OCI-LY1 (cell line): ENCODE measurements at regions not wholly inside any gene's neighbourhood (a gene's known extent, or its start where the extent isn't known, plus 50 kb on each side); places are given as distances from the start of the nearest gene placed in this dataset.

Experiments used
- H2AFZ ChIP-seq: fragments of 200-600 bp; sonication (generic), shearing (Covaris generic); 2 replicates; pipeline ENCODE4 v1.6.0; 2014; ENCODE audit warnings: antibody characterized with exemption, mild to moderate bottlenecking, low read length
- H3F3A ChIP-seq: fragments of 200-600 bp; sonication (generic), shearing (Covaris generic); 2 replicates; pipeline ENCODE4 v1.6.0; 2014; ENCODE audit warnings: mild to moderate bottlenecking, antibody characterized with exemption, low read length, moderate library complexity; ENCODE audit not compliant: insufficient read depth
- H3K27ac ChIP-seq: fragments of 200-600 bp; sonication (generic); 2 replicates; pipeline ENCODE4 v1.5.1; 2014; ENCODE audit warnings: low read length, mixed run types, mild to moderate bottlenecking, low read depth; ENCODE audit not compliant: poor library complexity, severe bottlenecking
- H3K27me3 ChIP-seq: fragments of 200-600 bp; sonication (generic); 2 replicates; pipeline ENCODE4 v1.6.0; 2014; ENCODE audit warnings: antibody characterized with exemption, mild to moderate bottlenecking, low read length, moderate library complexity; ENCODE audit not compliant: insufficient read depth
- H3K36me3 ChIP-seq: fragments of 200-600 bp; sonication (generic); 2 replicates; pipeline ENCODE4 v1.6.1; 2014; ENCODE audit warnings: mild to moderate bottlenecking, antibody characterized with exemption, low read length, moderate library complexity, mixed read lengths; ENCODE audit not compliant: insufficient read depth
- H3K4me1 ChIP-seq: fragments of 200-600 bp; sonication (generic); 2 replicates; pipeline ENCODE4 v1.5.1; 2014; ENCODE audit warnings: mild to moderate bottlenecking, low read length, moderate library complexity; ENCODE audit not compliant: insufficient read depth, severe bottlenecking
- H3K4me2 ChIP-seq: fragments of 200-600 bp; sonication (generic), shearing (Covaris generic); 2 replicates; pipeline ENCODE4 v1.6.1; 2014; ENCODE audit warnings: low read length
- H3K4me3 ChIP-seq: fragments of 200-600 bp; sonication (generic); 2 replicates; pipeline ENCODE4 v1.5.1; 2014; ENCODE audit warnings: low read length, low read depth, mild to moderate bottlenecking, mixed read lengths; ENCODE audit not compliant: poor library complexity, severe bottlenecking
- H3K79me2 ChIP-seq: fragments of 200-600 bp; shearing (Covaris generic); 2 replicates; pipeline ENCODE4 v1.6.1; 2016; ENCODE audit warnings: mixed run types, low read length, mixed read lengths; ENCODE audit not compliant: insufficient read depth
- H3K9ac ChIP-seq: fragments of 200-600 bp; sonication (generic), shearing (Covaris generic); 2 replicates; pipeline ENCODE4 v1.6.1; 2014; ENCODE audit warnings: mild to moderate bottlenecking, low read length, mixed read lengths
- H3K9me2 ChIP-seq: fragments of 200-600 bp; sonication (generic), shearing (Covaris generic); 2 replicates; pipeline ENCODE4 v1.6.1; 2014; ENCODE audit warnings: low read depth, mild to moderate bottlenecking, low read length, mixed read lengths
- H3K9me3 ChIP-seq: fragments of 200-600 bp; shearing (Covaris generic); 2 replicates; pipeline ENCODE4 v1.6.1; 2014; ENCODE audit warnings: low read length, mixed read lengths
- H4K20me1 ChIP-seq: fragments of 200-600 bp; sonication (generic), shearing (Covaris generic); 2 replicates; pipeline ENCODE4 v1.6.0; 2016; ENCODE audit warnings: mild to moderate bottlenecking, low read length; ENCODE audit not compliant: insufficient read depth
- EZH2 ChIP-seq: fragments of 200-600 bp; sonication (generic), shearing (Covaris generic); IDR thresholded peaks from 2 replicates; pipeline ENCODE4 v1.8.0; 2017; ENCODE audit warnings: borderline replicate concordance, mixed run types, mild to moderate bottlenecking, antibody characterized with exemption, low read length, moderate library complexity, mixed read lengths
- TF ChIP-seq, protein P1 (sequence below): fragments of 200-600 bp; sonication (generic), shearing (Covaris generic); IDR thresholded peaks from 2 replicates; pipeline ENCODE4 v1.5.1; 2017; ENCODE audit warnings: mild to moderate bottlenecking, antibody characterized with exemption, low read length, moderate library complexity, mixed read lengths

DNA sequence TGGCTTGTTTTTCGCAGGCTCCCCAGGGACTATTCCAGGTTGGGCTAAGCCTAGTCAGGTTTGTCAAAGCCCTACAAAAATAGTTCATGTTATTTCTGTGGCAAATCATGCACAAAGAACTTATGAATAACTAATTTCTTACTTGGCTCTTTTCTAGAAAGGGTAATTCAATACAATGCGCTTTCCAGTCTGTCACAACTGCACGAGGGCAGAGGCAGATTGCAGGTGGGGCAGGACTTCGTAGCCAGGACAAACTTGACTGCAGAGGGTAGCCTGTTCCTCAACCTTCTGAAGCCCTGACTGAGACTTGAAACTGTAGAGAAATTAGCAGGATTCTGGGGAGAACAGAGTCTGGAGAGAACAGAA is 253.5 kb downstream of the QKI start:
- Histone ChIP-seq H2AFZ (no peak overlapping the region), H3K4me3 (peak overlapping the region; percentile 9), H3K27ac (peak overlapping the region; percentile 78), H3K9ac (no peak overlapping the region; the same call in 1 of the 2 replicates), H3K79me2 (no peaks in the 10 kb centered on the region), H3K4me2 (peak overlapping the region; percentile 44), H3K9me2 (no peaks in the 10 kb centered on the region), H3K27me3 (no peaks in the 10 kb centered on the region), H3F3A (no peaks in the 10 kb centered on the region), H3K4me1 (peaks cover 33% of the 10 kb centered on the region), H3K36me3 (no peaks in the 10 kb centered on the region), H3K9me3 (no peaks in the 10 kb centered on the region), H4K20me1 (no peaks in the 10 kb centered on the region)
- TF ChIP-seq, protein P1, sequence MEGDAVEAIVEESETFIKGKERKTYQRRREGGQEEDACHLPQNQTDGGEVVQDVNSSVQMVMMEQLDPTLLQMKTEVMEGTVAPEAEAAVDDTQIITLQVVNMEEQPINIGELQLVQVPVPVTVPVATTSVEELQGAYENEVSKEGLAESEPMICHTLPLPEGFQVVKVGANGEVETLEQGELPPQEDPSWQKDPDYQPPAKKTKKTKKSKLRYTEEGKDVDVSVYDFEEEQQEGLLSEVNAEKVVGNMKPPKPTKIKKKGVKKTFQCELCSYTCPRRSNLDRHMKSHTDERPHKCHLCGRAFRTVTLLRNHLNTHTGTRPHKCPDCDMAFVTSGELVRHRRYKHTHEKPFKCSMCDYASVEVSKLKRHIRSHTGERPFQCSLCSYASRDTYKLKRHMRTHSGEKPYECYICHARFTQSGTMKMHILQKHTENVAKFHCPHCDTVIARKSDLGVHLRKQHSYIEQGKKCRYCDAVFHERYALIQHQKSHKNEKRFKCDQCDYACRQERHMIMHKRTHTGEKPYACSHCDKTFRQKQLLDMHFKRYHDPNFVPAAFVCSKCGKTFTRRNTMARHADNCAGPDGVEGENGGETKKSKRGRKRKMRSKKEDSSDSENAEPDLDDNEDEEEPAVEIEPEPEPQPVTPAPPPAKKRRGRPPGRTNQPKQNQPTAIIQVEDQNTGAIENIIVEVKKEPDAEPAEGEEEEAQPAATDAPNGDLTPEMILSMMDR: no peak
- TF ChIP-seq EZH2: no peak

DNA sequence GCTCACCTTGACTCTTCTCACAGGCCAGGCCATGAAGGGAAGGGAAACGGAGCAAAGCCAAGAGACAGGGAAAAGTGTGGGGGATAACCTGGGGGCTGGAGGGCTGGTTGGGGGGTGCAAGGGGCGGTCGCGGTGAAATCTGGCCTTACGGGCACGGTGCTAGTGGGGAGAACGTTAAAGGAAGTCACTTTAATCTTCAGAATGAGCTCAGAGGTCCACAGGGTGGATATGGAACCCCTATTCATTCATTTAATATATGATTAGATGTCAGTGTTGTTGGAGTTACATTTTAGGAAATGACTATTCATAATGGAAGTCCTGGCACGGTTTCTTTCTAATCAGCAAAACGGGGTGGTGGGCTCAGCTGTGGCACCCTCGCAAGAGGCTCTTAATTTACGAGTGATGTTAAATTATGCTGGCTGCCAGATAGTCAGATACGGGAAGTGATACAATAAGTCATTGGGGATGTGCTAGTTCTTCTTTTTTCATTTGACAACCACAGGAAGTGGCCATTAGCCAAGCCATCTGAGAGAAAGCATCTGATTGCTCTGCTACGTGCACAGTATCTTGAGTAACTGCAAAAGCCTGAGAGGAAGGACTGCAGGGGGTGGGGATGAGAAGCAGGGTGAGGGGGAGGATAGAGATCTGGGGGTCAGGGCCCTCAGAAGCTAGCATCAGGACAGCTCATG is 253.0 kb downstream of the QKI start:
- Histone ChIP-seq H3K36me3 (no peaks in the 10 kb centered on the region), H3K9me3 (no peaks in the 10 kb centered on the region), H3K9me2 (no peaks in the 10 kb centered on the region), H3F3A (no peaks in the 10 kb centered on the region), H4K20me1 (no peaks in the 10 kb centered on the region), H3K27me3 (no peaks in the 10 kb centered on the region), H3K4me3 (peak overlapping the region; percentile 9), H3K4me1 (peaks cover 33% of the 10 kb centered on the region), H3K79me2 (no peaks in the 10 kb centered on the region), H3K27ac (peak overlapping the region; percentile 78), H3K9ac (no peak overlapping the region; the same call in 1 of the 2 replicates), H2AFZ (0 out of 2 replicates have a peak overlapping the region, but pooled peaks have one; percentile 28), H3K4me2 (peak overlapping the region; percentile 44)
- TF ChIP-seq EZH2: no peak
- TF ChIP-seq, protein P1: no peak

DNA sequence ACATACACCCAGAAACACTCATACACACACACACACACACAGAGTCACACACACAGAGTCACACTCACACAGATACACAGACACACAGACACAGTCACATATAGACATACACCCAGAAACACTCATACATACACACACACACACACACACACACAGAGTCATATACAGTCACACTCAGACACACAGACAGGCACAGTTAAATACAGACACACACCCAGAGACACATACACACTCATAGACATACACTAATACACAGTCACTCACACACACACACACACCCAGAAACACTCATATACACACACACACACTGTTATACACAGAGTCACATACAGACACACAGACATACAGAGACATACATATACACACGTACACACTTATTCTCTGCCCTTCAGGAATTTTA is 250.9 kb downstream of the QKI start:
- TF ChIP-seq, protein P1: no peak
- no peak for TF ChIP-seq EZH2
- Histone ChIP-seq H2AFZ (no peak overlapping the region), H3K27me3 (no peaks in the 10 kb centered on the region)

More for the DNA sequence above, 250.9 kb downstream of the QKI start:
- no peaks in the 10 kb centered on the region for H3K79me2 ChIP-seq
- peaks cover 40% of the 10 kb centered on the region for H3K4me1 ChIP-seq
- H3K36me3 ChIP-seq: no peaks in the 10 kb centered on the region
- H4K20me1 ChIP-seq: no peaks in the 10 kb centered on the region
- no peak overlapping the region for H3K9ac ChIP-seq
- H3K9me3 ChIP-seq: no peaks in the 10 kb centered on the region
- H3F3A ChIP-seq: no peaks in the 10 kb centered on the region
- H3K9me2 ChIP-seq: no peaks in the 10 kb centered on the region
- H3K4me3 ChIP-seq: no peak overlapping the region
- H3K4me2 ChIP-seq: no peak overlapping the region
- no peak overlapping the region for H3K27ac ChIP-seq
